ENCODE measurements at regions not wholly inside any gene's neighbourhood (a gene's known extent, or its start where the extent isn't known, plus 50 kb on each side); places are given as distances from the start of the nearest gene placed in this dataset.

GRCh38 chr10:10600004-10600403 lies 417.7 kb upstream of the CELF2 start:
- H3K4me3 ChIP-seq (ENCODE audit: low read depth, low read length), result no peak overlapping the region
- no peaks in the 10 kb centered on the region for H3K79me2 ChIP-seq (ENCODE audit: control insufficient read depth, insufficient read depth, low read length, unreplicated experiment)
- no peaks in the 10 kb centered on the region for H3K36me3 ChIP-seq (ENCODE audit: insufficient read depth, low read length)
- H2AFZ ChIP-seq (ENCODE audit: low read length, unreplicated experiment), result no peak overlapping the region
- no peak overlapping the region for H3K27ac ChIP-seq (ENCODE audit: low read depth, low read length)
- peaks cover under 1% of the 10 kb centered on the region for H3K4me1 ChIP-seq (ENCODE audit: control insufficient read depth, insufficient read depth, low read length, unreplicated experiment)
- H3K27me3 ChIP-seq (ENCODE audit: insufficient read depth, low read length), result no peaks in the 10 kb centered on the region

GRCh38 chr10:10605551-10606081 lies 412.1 kb upstream of the CELF2 start:
- Histone ChIP-seq H3K4me1 (ENCODE audit: control insufficient read depth, insufficient read depth, low read length, unreplicated experiment) (peaks cover 15% of the 10 kb centered on the region), H3K27ac (ENCODE audit: low read depth, low read length) (peak overlapping the region; percentile 94), H3K4me3 (ENCODE audit: low read depth, low read length) (no peak overlapping the region; the same call in 1 of the 2 replicates), H2AFZ (ENCODE audit: low read length, unreplicated experiment) (peak overlapping the region; percentile 92), H3K79me2 (ENCODE audit: control insufficient read depth, insufficient read depth, low read length, unreplicated experiment) (no peaks in the 10 kb centered on the region), H3K36me3 (ENCODE audit: insufficient read depth, low read length) (no peaks in the 10 kb centered on the region), H3K27me3 (ENCODE audit: insufficient read depth, low read length) (no peaks in the 10 kb centered on the region)

GRCh38 chr10:10609379-10609955 lies 408.2 kb upstream of the CELF2 start:
- Histone ChIP-seq H3K4me1 (ENCODE audit: control insufficient read depth, insufficient read depth, low read length, unreplicated experiment) (peaks cover 15% of the 10 kb centered on the region), H3K36me3 (ENCODE audit: insufficient read depth, low read length) (no peaks in the 10 kb centered on the region), H3K79me2 (ENCODE audit: control insufficient read depth, insufficient read depth, low read length, unreplicated experiment) (no peaks in the 10 kb centered on the region), H3K27ac (ENCODE audit: low read depth, low read length) (no peak overlapping the region), H3K4me3 (ENCODE audit: low read depth, low read length) (no peak overlapping the region), H3K27me3 (ENCODE audit: insufficient read depth, low read length) (no peaks in the 10 kb centered on the region), H2AFZ (ENCODE audit: low read length, unreplicated experiment) (no peak overlapping the region)

- Histone ChIP-seq H3K36me3 (ENCODE audit: insufficient read depth, low read length) (no peaks in the 10 kb centered on the region), H3K79me2 (ENCODE audit: control insufficient read depth, insufficient read depth, low read length, unreplicated experiment) (no peaks in the 10 kb centered on the region), H3K27me3 (ENCODE audit: insufficient read depth, low read length) (no peaks in the 10 kb centered on the region), H2AFZ (ENCODE audit: low read length, unreplicated experiment) (no peak overlapping the region), H3K4me3 (ENCODE audit: low read depth, low read length) (no peak overlapping the region), H3K27ac (ENCODE audit: low read depth, low read length) (no peak overlapping the region), H3K4me1 (ENCODE audit: control insufficient read depth, insufficient read depth, low read length, unreplicated experiment) (peaks cover 12% of the 10 kb centered on the region)
Measured at GRCh38 chr10:10610171-10610570, 407.5 kb upstream of the CELF2 start.

- Histone ChIP-seq H3K27ac (ENCODE audit: low read depth, low read length) (no peak overlapping the region), H3K79me2 (ENCODE audit: control insufficient read depth, insufficient read depth, low read length, unreplicated experiment) (no peaks in the 10 kb centered on the region), H2AFZ (ENCODE audit: low read length, unreplicated experiment) (no peak overlapping the region), H3K4me3 (ENCODE audit: low read depth, low read length) (no peak overlapping the region), H3K36me3 (ENCODE audit: insufficient read depth, low read length) (no peaks in the 10 kb centered on the region), H3K4me1 (ENCODE audit: control insufficient read depth, insufficient read depth, low read length, unreplicated experiment) (no peaks in the 10 kb centered on the region), H3K27me3 (ENCODE audit: insufficient read depth, low read length) (no peaks in the 10 kb centered on the region)
Measured at GRCh38 chr10:10612151-10612550, 405.5 kb upstream of the CELF2 start.

GRCh38 chr10:10613656-10614244 lies 403.9 kb upstream of the CELF2 start:
- no peaks in the 10 kb centered on the region for H3K27me3 ChIP-seq (ENCODE audit: insufficient read depth, low read length)
- H3K4me1 ChIP-seq (ENCODE audit: control insufficient read depth, insufficient read depth, low read length, unreplicated experiment), result no peaks in the 10 kb centered on the region
- H3K4me3 ChIP-seq (ENCODE audit: low read depth, low read length), result no peak overlapping the region
- no peak overlapping the region for H2AFZ ChIP-seq (ENCODE audit: low read length, unreplicated experiment)
- H3K27ac ChIP-seq (ENCODE audit: low read depth, low read length), result no peak overlapping the region
- H3K36me3 ChIP-seq (ENCODE audit: insufficient read depth, low read length), result no peaks in the 10 kb centered on the region
- no peaks in the 10 kb centered on the region for H3K79me2 ChIP-seq (ENCODE audit: control insufficient read depth, insufficient read depth, low read length, unreplicated experiment)

GRCh38 chr10:10617686-10618085 lies 400.0 kb upstream of the CELF2 start:
- Histone ChIP-seq H3K27me3 (ENCODE audit: insufficient read depth, low read length) (no peaks in the 10 kb centered on the region), H3K4me3 (ENCODE audit: low read depth, low read length) (no peak overlapping the region), H3K79me2 (ENCODE audit: control insufficient read depth, insufficient read depth, low read length, unreplicated experiment) (no peaks in the 10 kb centered on the region), H3K4me1 (ENCODE audit: control insufficient read depth, insufficient read depth, low read length, unreplicated experiment) (no peaks in the 10 kb centered on the region), H3K36me3 (ENCODE audit: insufficient read depth, low read length) (no peaks in the 10 kb centered on the region), H3K27ac (ENCODE audit: low read depth, low read length) (no peak overlapping the region), H2AFZ (ENCODE audit: low read length, unreplicated experiment) (no peak overlapping the region)

- H3K27ac ChIP-seq (ENCODE audit: low read depth, low read length), result no peak overlapping the region
- H3K4me1 ChIP-seq (ENCODE audit: control insufficient read depth, insufficient read depth, low read length, unreplicated experiment), result no peaks in the 10 kb centered on the region
- H3K27me3 ChIP-seq (ENCODE audit: insufficient read depth, low read length), result no peaks in the 10 kb centered on the region
- H3K36me3 ChIP-seq (ENCODE audit: insufficient read depth, low read length), result no peaks in the 10 kb centered on the region
- H3K4me3 ChIP-seq (ENCODE audit: low read depth, low read length), result no peak overlapping the region
- no peak overlapping the region for H2AFZ ChIP-seq (ENCODE audit: low read length, unreplicated experiment)
- H3K79me2 ChIP-seq (ENCODE audit: control insufficient read depth, insufficient read depth, low read length, unreplicated experiment), result no peaks in the 10 kb centered on the region
Measured at GRCh38 chr10:10618139-10618538, 399.5 kb upstream of the CELF2 start.

GRCh38 chr10:10623958-10624566 lies 393.6 kb upstream of the CELF2 start:
- H3K79me2 ChIP-seq (ENCODE audit: control insufficient read depth, insufficient read depth, low read length, unreplicated experiment), result no peaks in the 10 kb centered on the region
- H3K4me1 ChIP-seq (ENCODE audit: control insufficient read depth, insufficient read depth, low read length, unreplicated experiment), result peaks cover 5% of the 10 kb centered on the region
- H3K27ac ChIP-seq (ENCODE audit: low read depth, low read length), result no peak overlapping the region
- no peak overlapping the region for H2AFZ ChIP-seq (ENCODE audit: low read length, unreplicated experiment)
- 0 out of 2 replicates have a peak, but pooled peaks cover 3% of the 10 kb centered on the region for H3K27me3 ChIP-seq (ENCODE audit: insufficient read depth, low read length)
- no peaks in the 10 kb centered on the region for H3K36me3 ChIP-seq (ENCODE audit: insufficient read depth, low read length)
- no peak overlapping the region for H3K4me3 ChIP-seq (ENCODE audit: low read depth, low read length)

- Histone ChIP-seq H3K4me1 (ENCODE audit: control insufficient read depth, insufficient read depth, low read length, unreplicated experiment) (peaks cover 5% of the 10 kb centered on the region), H3K27me3 (ENCODE audit: insufficient read depth, low read length) (0 out of 2 replicates have a peak, but pooled peaks cover 3% of the 10 kb centered on the region), H3K4me3 (ENCODE audit: low read depth, low read length) (no peak overlapping the region), H3K36me3 (ENCODE audit: insufficient read depth, low read length) (no peaks in the 10 kb centered on the region), H3K27ac (ENCODE audit: low read depth, low read length) (no peak overlapping the region), H2AFZ (ENCODE audit: low read length, unreplicated experiment) (no peak overlapping the region), H3K79me2 (ENCODE audit: control insufficient read depth, insufficient read depth, low read length, unreplicated experiment) (no peaks in the 10 kb centered on the region)
Measured at GRCh38 chr10:10624567-10624962, 393.1 kb upstream of the CELF2 start.

GRCh38 chr10:10625491-10625890 lies 392.2 kb upstream of the CELF2 start:
- no peaks in the 10 kb centered on the region for H3K79me2 ChIP-seq (ENCODE audit: control insufficient read depth, insufficient read depth, low read length, unreplicated experiment)
- 0 out of 2 replicates have a peak, but pooled peaks cover 3% of the 10 kb centered on the region for H3K27me3 ChIP-seq (ENCODE audit: insufficient read depth, low read length)
- H2AFZ ChIP-seq (ENCODE audit: low read length, unreplicated experiment), result no peak overlapping the region
- peaks cover 5% of the 10 kb centered on the region for H3K4me1 ChIP-seq (ENCODE audit: control insufficient read depth, insufficient read depth, low read length, unreplicated experiment)
- no peak overlapping the region for H3K4me3 ChIP-seq (ENCODE audit: low read depth, low read length)
- H3K27ac ChIP-seq (ENCODE audit: low read depth, low read length), result no peak overlapping the region
- no peaks in the 10 kb centered on the region for H3K36me3 ChIP-seq (ENCODE audit: insufficient read depth, low read length)
